ENCODE measurements at regions not wholly inside any gene's neighbourhood (a gene's known extent, or its start where the extent isn't known, plus 50 kb on each side); places are given as distances from the start of the nearest gene placed in this dataset.
A peak's percentile ranks its signal among the peaks of the same experiment; 100 is the strongest.

- TF ChIP-seq HINFP (CRISPR knock-in tag; IDR thresholded peaks at IDR 0.05; ENCODE audit: low read depth) (peak; percentile 88; the same call in 1 of the 2 replicates), ZBTB33 (CRISPR knock-in tag; IDR thresholded peaks at IDR 0.05) (peak; percentile 54; the same call in 1 of the 2 replicates), FOXP4 (CRISPR knock-in tag; IDR thresholded peaks at IDR 0.05) (peak; percentile 99), TEF (CRISPR knock-in tag; IDR thresholded peaks at IDR 0.05) (no peak), ZNF691 (CRISPR knock-in tag; IDR thresholded peaks at IDR 0.05; ENCODE audit: borderline replicate concordance, low read depth) (peak; percentile 85; the same call in 1 of the 2 replicates), ZNF451 (CRISPR knock-in tag; IDR thresholded peaks at IDR 0.05) (0 out of 2 replicates have a peak, but pooled peaks have one; percentile 27), HMGXB4 (CRISPR knock-in tag; IDR thresholded peaks at IDR 0.05; ENCODE audit: borderline replicate concordance in 1 of 2, low read depth in 1 of 2) (peak in 1 of 2 experiments; percentile 38; a peak in 1 of 4 replicates), HNF4A (CRISPR knock-in tag; IDR thresholded peaks at IDR 0.05) (peak; percentile 95), ZNF503 (CRISPR knock-in tag; IDR thresholded peaks at IDR 0.05) (peak; percentile 94), MAF1 (CRISPR knock-in tag; IDR thresholded peaks at IDR 0.05; ENCODE audit: borderline replicate concordance) (no peak), PPARG (CRISPR knock-in tag; conservative IDR thresholded peaks at IDR 0.05) (peak; percentile 92), ZNF790 (CRISPR knock-in tag; IDR thresholded peaks at IDR 0.05; ENCODE audit: borderline replicate concordance) (no peak), ZNF773 (CRISPR knock-in tag; IDR thresholded peaks at IDR 0.05; ENCODE audit: borderline replicate concordance) (no peak), SRSF9 (IDR thresholded peaks at IDR 0.05; ENCODE audit: borderline replicate concordance, insufficient read depth, low read depth, low read length, poor library complexity, severe bottlenecking) (no peak), SNRNP70 (IDR thresholded peaks at IDR 0.05; ENCODE audit: low read depth, low read length) (no peak), RBM22 (optimal IDR thresholded peaks at IDR 0.05; ENCODE audit: low read length) (no peak)
Observed at GRCh38 chr16:52611817-52612673, 65.1 kb upstream of the TOX3 start (continued).
